ENCODE measurements at regions not wholly inside any gene's neighbourhood (a gene's known extent, or its start where the extent isn't known, plus 50 kb on each side); places are given as distances from the start of the nearest gene placed in this dataset.

- Histone ChIP-seq H3K9ac (ENCODE audit: low read length) (no peak overlapping the region), H3K27me3 (ENCODE audit: low read depth, low read length) (no peaks in the 10 kb centered on the region), H3K79me2 (ENCODE audit: low read length) (no peaks in the 10 kb centered on the region), H3K4me3 (ENCODE audit: low read length) (no peak overlapping the region), H3K27ac (ENCODE audit: low read length) (no peak overlapping the region), H3K4me1 (ENCODE audit: low read length) (no peaks in the 10 kb centered on the region), H3K4me2 (ENCODE audit: low read length) (no peak overlapping the region), H3K36me3 (replicated peaks; ENCODE audit: low read depth, low read length) (no peaks in the 10 kb centered on the region), H3K9me3 (ENCODE audit: insufficient read depth, low read length) (no peaks in the 10 kb centered on the region), H4K20me1 (ENCODE audit: insufficient read depth, low read length) (no peaks in the 10 kb centered on the region), H2AFZ (ENCODE audit: low read depth, low read length) (no peak overlapping the region)
- TF ChIP-seq EZH2phosphoT487 (IDR thresholded peaks at IDR 0.05; ENCODE audit: low read depth): no peak
- TF ChIP-seq CTCF (IDR thresholded peaks at IDR 0.05; ENCODE audit: low read depth, low read length): no peak
Observed at GRCh38 chr12:83349907-83350611, 663.4 kb downstream of the TMTC2 start.

GRCh38 chr12:83346333-83346732 is 659.6 kb downstream of the TMTC2 start:
- no peak overlapping the region for H3K9ac ChIP-seq (ENCODE audit: low read length)
- no peak for TF ChIP-seq EZH2phosphoT487 (IDR thresholded peaks at IDR 0.05; ENCODE audit: low read depth)
- H3K36me3 ChIP-seq (replicated peaks; ENCODE audit: low read depth, low read length): no peaks in the 10 kb centered on the region
- no peaks in the 10 kb centered on the region for H3K27me3 ChIP-seq (ENCODE audit: low read depth, low read length)
- H3K4me2 ChIP-seq (ENCODE audit: low read length): no peak overlapping the region
- H3K4me3 ChIP-seq (ENCODE audit: low read length): no peak overlapping the region
- no peak overlapping the region for H3K27ac ChIP-seq (ENCODE audit: low read length)
- H4K20me1 ChIP-seq (ENCODE audit: insufficient read depth, low read length): no peaks in the 10 kb centered on the region
- no peaks in the 10 kb centered on the region for H3K79me2 ChIP-seq (ENCODE audit: low read length)
- H3K4me1 ChIP-seq (ENCODE audit: low read length): no peaks in the 10 kb centered on the region
- no peaks in the 10 kb centered on the region for H3K9me3 ChIP-seq (ENCODE audit: insufficient read depth, low read length)
- no peak overlapping the region for H2AFZ ChIP-seq (ENCODE audit: low read depth, low read length)

GRCh38 chr12:83343767-83344166 is 657.1 kb downstream of the TMTC2 start:
- Histone ChIP-seq H3K27ac (ENCODE audit: low read length) (no peak overlapping the region), H3K9ac (ENCODE audit: low read length) (no peak overlapping the region)

GRCh38 chr12:83335748-83336147 is 649.0 kb downstream of the TMTC2 start:
- H3K79me2 ChIP-seq (ENCODE audit: low read length): no peaks in the 10 kb centered on the region
- H3K4me3 ChIP-seq (ENCODE audit: low read length): no peak overlapping the region
- H2AFZ ChIP-seq (ENCODE audit: low read depth, low read length): no peak overlapping the region
- no peaks in the 10 kb centered on the region for H4K20me1 ChIP-seq (ENCODE audit: insufficient read depth, low read length)
- H3K9me3 ChIP-seq (ENCODE audit: insufficient read depth, low read length): no peaks in the 10 kb centered on the region
- H3K27ac ChIP-seq (ENCODE audit: low read length): no peak overlapping the region
- H3K9ac ChIP-seq (ENCODE audit: low read length): no peak overlapping the region
- H3K4me2 ChIP-seq (ENCODE audit: low read length): no peak overlapping the region
- H3K27me3 ChIP-seq (ENCODE audit: low read depth, low read length): no peaks in the 10 kb centered on the region
- H3K36me3 ChIP-seq (replicated peaks; ENCODE audit: low read depth, low read length): no peaks in the 10 kb centered on the region
- no peaks in the 10 kb centered on the region for H3K4me1 ChIP-seq (ENCODE audit: low read length)
- TF ChIP-seq EZH2phosphoT487 (IDR thresholded peaks at IDR 0.05; ENCODE audit: low read depth) (no peak), CTCF (IDR thresholded peaks at IDR 0.05; ENCODE audit: low read depth, low read length) (no peak)

More at GRCh38 chr12:83343767-83344166, 657.1 kb downstream of the TMTC2 start:
- H3K79me2 ChIP-seq (ENCODE audit: low read length): no peaks in the 10 kb centered on the region
- no peaks in the 10 kb centered on the region for H4K20me1 ChIP-seq (ENCODE audit: insufficient read depth, low read length)
- no peaks in the 10 kb centered on the region for H3K27me3 ChIP-seq (ENCODE audit: low read depth, low read length)
- H2AFZ ChIP-seq (ENCODE audit: low read depth, low read length): no peak overlapping the region
- no peaks in the 10 kb centered on the region for H3K9me3 ChIP-seq (ENCODE audit: insufficient read depth, low read length)
- H3K4me3 ChIP-seq (ENCODE audit: low read length): no peak overlapping the region
- no peak overlapping the region for H3K4me2 ChIP-seq (ENCODE audit: low read length)
- H3K4me1 ChIP-seq (ENCODE audit: low read length): no peaks in the 10 kb centered on the region
- no peaks in the 10 kb centered on the region for H3K36me3 ChIP-seq (replicated peaks; ENCODE audit: low read depth, low read length)
- TF ChIP-seq EZH2phosphoT487 (IDR thresholded peaks at IDR 0.05; ENCODE audit: low read depth) (no peak), CTCF (IDR thresholded peaks at IDR 0.05; ENCODE audit: low read depth, low read length) (no peak)
